Osteoblast (primary cell): ENCODE measurements at regions not wholly inside any gene's neighbourhood (a gene's known extent, or its start where the extent isn't known, plus 50 kb on each side); places are given as distances from the start of the nearest gene placed in this dataset.

ENCODE experiments used
- DNase-seq: peaks from one replicate; pipeline ENCODE4 v3.0.0; 2011; ENCODE audit warnings: low spot score, mixed read lengths; ENCODE audit not compliant: insufficient read length; ENCODE audit errors: missing footprints
- H2AFZ ChIP-seq: 2 replicates; pipeline ENCODE4 v1.6.0; 2011; ENCODE audit warnings: mild to moderate bottlenecking, low read length
- H3K27ac ChIP-seq: 2 replicates; pipeline ENCODE4 v1.5.1; 2011; ENCODE audit warnings: mild to moderate bottlenecking, low read depth, low read length, moderate library complexity
- H3K27me3 ChIP-seq: 2 replicates; pipeline ENCODE4 v1.6.0; 2012; ENCODE audit warnings: mild to moderate bottlenecking, control low read depth, inconsistent platforms, low read length, moderate library complexity; ENCODE audit not compliant: insufficient read depth
- H3K36me3 ChIP-seq: 2 replicates; pipeline ENCODE4 v1.5.1; 2011; ENCODE audit warnings: mild to moderate bottlenecking, low read length, control low read depth, moderate library complexity; ENCODE audit not compliant: insufficient read depth
- H3K4me1 ChIP-seq: 2 replicates; pipeline ENCODE4 v1.5.1; 2011; ENCODE audit warnings: mild to moderate bottlenecking, low read length, control low read depth, moderate library complexity; ENCODE audit not compliant: insufficient read depth
- H3K4me2 ChIP-seq: 2 replicates; pipeline ENCODE4 v1.6.0; 2011; ENCODE audit warnings: mild to moderate bottlenecking, low read length; ENCODE audit not compliant: insufficient read depth
- H3K4me3 ChIP-seq: fragments of 200-600 bp; sonication (generic); 3 replicates; pipeline ENCODE4 v1.5.1; 2012; ENCODE audit warnings: mild to moderate bottlenecking, low read length, inconsistent platforms; ENCODE audit not compliant: insufficient read depth
- H3K79me2 ChIP-seq: 2 replicates; pipeline ENCODE4 v1.6.0; 2012; ENCODE audit warnings: mild to moderate bottlenecking, low read length, control low read depth, inconsistent platforms; ENCODE audit not compliant: insufficient read depth
- H3K9me3 ChIP-seq: 2 replicates; pipeline ENCODE4 v1.5.1; 2011; ENCODE audit warnings: low read depth, low read length, control low read depth
- H4K20me1 ChIP-seq: 2 replicates; pipeline ENCODE4 v1.6.0; 2012; ENCODE audit warnings: mild to moderate bottlenecking, low read length, control low read depth; ENCODE audit not compliant: insufficient read depth
- TF ChIP-seq, protein P1 (sequence below): IDR thresholded peaks from 2 replicates; pipeline ENCODE4 v1.5.1; 2011; ENCODE audit warnings: mild to moderate bottlenecking, low read depth, low read length, moderate library complexity; ENCODE audit errors: extremely low read depth

DNA sequence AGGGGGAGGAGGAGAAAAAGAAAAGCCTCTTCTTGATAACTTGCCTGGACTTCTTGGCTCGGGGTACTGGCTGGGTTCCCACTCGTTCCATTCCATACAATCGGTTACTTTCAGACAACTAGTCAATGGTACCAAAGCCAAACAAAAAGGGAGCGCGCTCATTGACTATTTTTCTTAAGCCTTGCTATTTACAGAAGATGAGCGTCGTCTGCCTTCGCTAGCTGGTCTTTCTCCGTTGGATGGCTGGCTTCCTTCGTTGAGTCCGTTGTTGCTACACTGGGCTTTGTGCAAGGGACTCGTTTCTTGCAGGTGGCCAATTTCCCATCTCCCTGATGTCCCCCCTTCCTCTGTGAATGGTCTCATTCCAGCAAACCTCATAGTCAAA is 260.4 kb downstream of the ZNF516 start:
- H3K79me2 ChIP-seq, result no peaks in the 10 kb centered on the region
- no peak for DNase-seq
- no peak overlapping the region for H3K4me3 ChIP-seq
- no peak overlapping the region for H3K4me2 ChIP-seq
- no peaks in the 10 kb centered on the region for H3K4me1 ChIP-seq
- H2AFZ ChIP-seq, result no peak overlapping the region
- no peaks in the 10 kb centered on the region for H3K36me3 ChIP-seq
- H3K27me3 ChIP-seq, result no peaks in the 10 kb centered on the region
- no peaks in the 10 kb centered on the region for H4K20me1 ChIP-seq
- no peak overlapping the region for H3K27ac ChIP-seq
- H3K9me3 ChIP-seq, result no peaks in the 10 kb centered on the region
- TF ChIP-seq, protein P1, sequence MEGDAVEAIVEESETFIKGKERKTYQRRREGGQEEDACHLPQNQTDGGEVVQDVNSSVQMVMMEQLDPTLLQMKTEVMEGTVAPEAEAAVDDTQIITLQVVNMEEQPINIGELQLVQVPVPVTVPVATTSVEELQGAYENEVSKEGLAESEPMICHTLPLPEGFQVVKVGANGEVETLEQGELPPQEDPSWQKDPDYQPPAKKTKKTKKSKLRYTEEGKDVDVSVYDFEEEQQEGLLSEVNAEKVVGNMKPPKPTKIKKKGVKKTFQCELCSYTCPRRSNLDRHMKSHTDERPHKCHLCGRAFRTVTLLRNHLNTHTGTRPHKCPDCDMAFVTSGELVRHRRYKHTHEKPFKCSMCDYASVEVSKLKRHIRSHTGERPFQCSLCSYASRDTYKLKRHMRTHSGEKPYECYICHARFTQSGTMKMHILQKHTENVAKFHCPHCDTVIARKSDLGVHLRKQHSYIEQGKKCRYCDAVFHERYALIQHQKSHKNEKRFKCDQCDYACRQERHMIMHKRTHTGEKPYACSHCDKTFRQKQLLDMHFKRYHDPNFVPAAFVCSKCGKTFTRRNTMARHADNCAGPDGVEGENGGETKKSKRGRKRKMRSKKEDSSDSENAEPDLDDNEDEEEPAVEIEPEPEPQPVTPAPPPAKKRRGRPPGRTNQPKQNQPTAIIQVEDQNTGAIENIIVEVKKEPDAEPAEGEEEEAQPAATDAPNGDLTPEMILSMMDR, result no peak

DNA sequence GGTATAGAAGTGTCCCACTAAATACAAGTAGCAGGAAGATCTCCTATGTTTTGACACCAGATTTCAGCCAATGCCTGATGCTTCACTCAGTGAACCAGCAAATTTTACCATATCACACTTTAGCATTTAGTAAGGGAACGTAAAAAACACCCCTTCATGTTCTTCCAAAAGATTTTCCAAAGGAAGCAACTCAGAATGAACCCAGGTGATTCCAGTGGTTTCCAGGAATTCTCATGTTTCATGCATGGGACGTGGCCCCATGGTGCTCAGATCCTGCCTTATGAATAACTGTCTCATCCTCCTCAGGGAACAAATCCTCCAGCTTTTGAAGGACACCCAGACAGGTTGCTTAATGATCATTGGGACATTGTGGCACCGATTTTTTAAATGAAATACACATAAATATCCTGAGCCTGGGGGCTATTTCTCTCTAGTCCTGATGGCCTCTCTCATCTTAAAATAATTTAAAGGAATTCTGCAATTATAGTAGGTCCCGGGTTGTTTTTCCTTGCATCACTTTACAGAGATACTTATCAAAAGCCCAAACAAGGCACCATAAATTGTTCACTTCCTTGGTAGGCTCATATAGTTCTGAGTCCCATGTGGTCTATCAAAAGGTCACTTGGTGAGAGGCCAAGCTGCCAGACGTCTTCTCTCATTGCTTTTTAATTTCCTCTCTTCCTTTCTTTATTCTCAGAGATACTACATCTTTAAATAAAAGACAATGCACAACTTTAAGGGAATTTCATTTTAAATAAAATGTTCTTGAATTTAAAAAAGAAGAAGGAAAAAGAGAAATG is 261.0 kb downstream of the ZNF516 start:
- H3K36me3 ChIP-seq, result no peaks in the 10 kb centered on the region
- H3K9me3 ChIP-seq, result no peaks in the 10 kb centered on the region
- H3K27me3 ChIP-seq, result no peaks in the 10 kb centered on the region
- no peaks in the 10 kb centered on the region for H3K79me2 ChIP-seq
- no peak overlapping the region for H3K4me3 ChIP-seq
- no peak overlapping the region for H3K4me2 ChIP-seq
- TF ChIP-seq, protein P1, result no peak
- DNase-seq, result no peak
- no peaks in the 10 kb centered on the region for H4K20me1 ChIP-seq
- no peak overlapping the region for H3K27ac ChIP-seq
- no peaks in the 10 kb centered on the region for H3K4me1 ChIP-seq
- no peak overlapping the region for H2AFZ ChIP-seq

DNA sequence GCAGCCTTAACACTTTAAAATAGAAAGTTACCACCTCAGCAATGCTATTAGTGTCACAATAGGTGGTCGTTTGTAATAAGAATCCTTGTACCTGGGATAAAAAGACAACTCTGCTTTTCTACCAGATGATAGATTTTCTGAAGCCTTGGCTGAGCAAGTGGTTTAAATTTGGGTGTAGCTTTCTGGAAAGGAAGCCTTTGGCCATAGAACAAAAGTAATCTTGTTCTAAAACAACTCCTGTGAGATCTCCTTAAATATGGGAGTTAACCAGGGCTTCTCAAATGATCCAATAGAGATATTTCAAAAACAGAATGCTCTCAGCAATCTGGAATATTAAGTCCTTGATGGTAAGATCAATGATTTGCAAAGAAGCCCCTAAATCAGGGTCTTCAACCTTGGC is 261.6 kb downstream of the ZNF516 start:
- Histone ChIP-seq H3K36me3 (no peaks in the 10 kb centered on the region), H2AFZ (no peak overlapping the region), H3K4me2 (no peak overlapping the region), H3K9me3 (no peaks in the 10 kb centered on the region), H3K27me3 (no peaks in the 10 kb centered on the region), H3K79me2 (no peaks in the 10 kb centered on the region), H3K4me3 (no peak overlapping the region), H3K27ac (no peak overlapping the region), H3K4me1 (no peaks in the 10 kb centered on the region), H4K20me1 (no peaks in the 10 kb centered on the region)
- no peak for DNase-seq
- TF ChIP-seq, protein P1, result no peak

DNA sequence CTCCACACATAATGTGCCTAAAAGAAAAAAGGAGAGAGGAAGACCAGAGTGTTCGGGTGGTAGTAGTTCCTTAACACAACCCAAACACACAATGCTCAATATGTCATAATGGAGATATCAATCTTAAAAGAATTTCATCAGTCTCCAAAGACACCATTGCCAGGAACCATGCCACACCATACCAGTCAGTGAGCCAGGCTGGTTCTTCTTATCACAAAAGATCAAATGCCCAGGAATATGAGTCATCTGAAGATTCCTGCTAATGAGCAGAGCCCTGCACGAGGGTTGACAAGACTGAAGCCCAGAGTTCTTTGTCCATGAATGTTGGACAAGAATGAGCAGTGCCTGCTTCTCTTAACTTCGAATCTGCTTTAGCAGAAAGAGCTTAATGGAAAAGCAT is 262.3 kb downstream of the ZNF516 start:
- no peak for DNase-seq
- Histone ChIP-seq H3K4me1 (no peaks in the 10 kb centered on the region), H4K20me1 (no peaks in the 10 kb centered on the region), H2AFZ (no peak overlapping the region), H3K4me2 (no peak overlapping the region), H3K79me2 (no peaks in the 10 kb centered on the region), H3K4me3 (no peak overlapping the region), H3K36me3 (no peaks in the 10 kb centered on the region), H3K9me3 (no peaks in the 10 kb centered on the region), H3K27ac (no peak overlapping the region), H3K27me3 (no peaks in the 10 kb centered on the region)
- TF ChIP-seq, protein P1, result no peak
